ENCODE measurements at regions not wholly inside any gene's neighbourhood (a gene's known extent, or its start where the extent isn't known, plus 50 kb on each side); places are given as distances from the start of the nearest gene placed in this dataset.

DNA sequence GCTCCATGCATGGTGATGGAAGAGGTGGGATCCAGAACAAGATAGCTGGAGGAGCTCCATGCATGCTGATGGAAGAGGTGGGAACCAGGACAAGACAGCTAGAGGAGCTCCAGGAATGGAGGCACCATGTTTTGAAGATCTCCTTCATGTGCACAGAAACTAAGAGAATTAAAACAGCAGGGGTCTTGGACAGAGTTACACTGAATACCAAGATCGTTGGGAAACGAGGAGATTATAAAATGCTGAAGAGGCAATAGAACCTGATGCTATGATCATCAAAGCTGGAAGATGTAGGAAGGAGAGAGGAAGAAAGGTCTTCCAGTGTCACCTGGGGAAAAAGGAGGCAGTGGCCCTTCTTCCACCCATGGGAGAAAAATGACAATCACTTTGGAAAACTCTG lies 193.6 kb upstream of the PFKP start:
- no peak overlapping the region for H3K27ac ChIP-seq
- H3K27me3 ChIP-seq, result no peaks in the 10 kb centered on the region
- H3K4me1 ChIP-seq, result no peaks in the 10 kb centered on the region
- no peaks in the 10 kb centered on the region for H3K36me3 ChIP-seq (ENCODE audit: low read depth, missing control alignments)
- intact Hi-C loops (cut with DNase I; ENCODE audit: low total_unique reads), result no loop called here
- DNase-seq, result no peak
- no peaks in the 10 kb centered on the region for H3K9me3 ChIP-seq
- WGBS, 2 donors, result 83 to 89% methylated on average over 2 of the region's 2 CpGs
- no peak for TF ChIP-seq POLR2A (IDR thresholded peaks at IDR 0.05)
- no peak for TF ChIP-seq CTCF (IDR thresholded peaks at IDR 0.05)
- H3K4me3 ChIP-seq, result no peak overlapping the region

DNA sequence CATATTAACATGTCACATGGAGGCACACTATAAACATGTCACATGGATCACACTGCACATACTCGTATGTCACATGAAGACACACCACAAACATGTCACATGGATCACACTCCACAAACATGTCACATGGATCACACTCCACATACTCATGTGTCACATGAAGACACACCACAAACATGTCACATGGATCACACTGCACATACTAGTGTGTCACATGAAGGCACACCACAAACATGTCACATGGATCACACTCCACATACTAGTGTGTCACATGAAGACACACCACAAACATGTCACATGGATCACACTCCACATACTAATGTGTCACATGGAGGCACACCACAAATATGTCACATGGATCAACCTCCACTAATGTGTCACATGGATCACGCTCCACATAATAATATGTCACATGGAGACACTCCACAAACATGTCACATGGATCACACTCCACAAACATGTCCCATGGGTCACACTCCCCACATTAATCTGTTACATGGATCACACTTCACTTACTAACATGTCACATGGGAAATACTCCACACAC lies 195.6 kb upstream of the PFKP start:
- no peak for DNase-seq
- no peaks in the 10 kb centered on the region for H3K36me3 ChIP-seq (ENCODE audit: low read depth, missing control alignments)
- intact Hi-C loops (cut with DNase I; ENCODE audit: low total_unique reads), result no loop called here
- no peak overlapping the region for H3K4me3 ChIP-seq
- H3K27ac ChIP-seq, result no peak overlapping the region
- no peak for TF ChIP-seq POLR2A (IDR thresholded peaks at IDR 0.05)
- TF ChIP-seq CTCF (IDR thresholded peaks at IDR 0.05), result no peak
- 70 to 95% methylated on average over 2 of the region's 2 CpGs for WGBS, 2 donors
- no peaks in the 10 kb centered on the region for H3K9me3 ChIP-seq
- no peaks in the 10 kb centered on the region for H3K27me3 ChIP-seq
- no peaks in the 10 kb centered on the region for H3K4me1 ChIP-seq

DNA sequence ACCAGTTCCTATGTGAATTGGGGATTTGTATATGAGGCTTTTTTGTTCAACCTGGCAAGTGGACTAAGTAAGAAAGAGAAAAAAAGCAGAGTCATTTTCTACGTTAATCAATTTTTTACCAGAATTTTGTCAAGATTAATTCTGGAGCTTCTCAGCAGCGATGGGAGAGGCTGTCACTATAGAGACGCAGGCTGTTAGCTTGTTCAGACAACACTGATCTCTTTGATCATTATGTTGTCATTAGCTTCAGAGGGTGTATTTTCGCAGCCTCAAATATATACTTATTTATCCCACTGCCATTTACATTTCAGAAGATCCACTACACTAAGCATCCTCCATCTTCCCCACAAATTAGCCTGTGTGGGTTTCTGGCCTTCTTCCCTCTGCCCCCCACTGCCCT lies 196.7 kb upstream of the PFKP start:
- Histone ChIP-seq H3K4me1 (no peaks in the 10 kb centered on the region), H3K27ac (no peak overlapping the region), H3K27me3 (no peaks in the 10 kb centered on the region), H3K36me3 (ENCODE audit: low read depth, missing control alignments) (no peaks in the 10 kb centered on the region), H3K9me3 (no peaks in the 10 kb centered on the region), H3K4me3 (no peak overlapping the region)
- no peak for TF ChIP-seq POLR2A (IDR thresholded peaks at IDR 0.05)
- no peak for TF ChIP-seq CTCF (IDR thresholded peaks at IDR 0.05)
- WGBS, 2 donors, result 88 to 91% methylated on average over 4 of the region's 4 CpGs
- DNase-seq, result no peak
- intact Hi-C loops (cut with DNase I; ENCODE audit: low total_unique reads), result no loop called here

- H3K9me3 ChIP-seq, result no peaks in the 10 kb centered on the region
- WGBS, 2 donors, result 91 to 92% methylated on average over 8 of the region's 8 CpGs
- H3K27me3 ChIP-seq, result no peaks in the 10 kb centered on the region
- no peaks in the 10 kb centered on the region for H3K4me1 ChIP-seq
- TF ChIP-seq POLR2A (IDR thresholded peaks at IDR 0.05) (no peak), CTCF (IDR thresholded peaks at IDR 0.05) (no peak)
- H3K27ac ChIP-seq, result no peak overlapping the region
- no peak for DNase-seq
- intact Hi-C loops (cut with DNase I; ENCODE audit: low total_unique reads), result no loop called here
- no peak overlapping the region for H3K4me3 ChIP-seq
- H3K36me3 ChIP-seq (ENCODE audit: low read depth, missing control alignments), result no peaks in the 10 kb centered on the region
Observed at GRCh38 chr10:2867788-2868299, 199.5 kb upstream of the PFKP start.

- Histone ChIP-seq H3K27me3 (no peaks in the 10 kb centered on the region), H3K36me3 (ENCODE audit: low read depth, missing control alignments) (no peaks in the 10 kb centered on the region), H3K4me1 (no peaks in the 10 kb centered on the region), H3K4me3 (no peak overlapping the region), H3K27ac (no peak overlapping the region), H3K9me3 (no peaks in the 10 kb centered on the region)
- TF ChIP-seq CTCF (IDR thresholded peaks at IDR 0.05) (no peak), POLR2A (IDR thresholded peaks at IDR 0.05) (no peak)
- WGBS, 2 donors, result 54 to 61% methylated on average over 5 of the region's 5 CpGs
- DNase-seq, result no peak
- intact Hi-C loops (cut with DNase I; ENCODE audit: low total_unique reads), result no loop called here
Observed at GRCh38 chr10:2866569-2866968, 200.8 kb upstream of the PFKP start.
